GM12878 (cell line): ENCODE measurements at regions not wholly inside any gene's neighbourhood (a gene's known extent, or its start where the extent isn't known, plus 50 kb on each side); places are given as distances from the start of the nearest gene placed in this dataset.

Source experiments
- ATAC-seq: fragments of 200-7000 bp; cut with Tn5 transposase; 3 replicates; pipeline ENCODE4 v1.9.1; 2020; ENCODE audit warnings: mild to moderate bottlenecking, moderate library complexity
- BruUV-seq: library from RNA; stranded (reverse); fragments of 400-500 nt; replicated peaks from 2 replicates; lab custom pipeline; 2021; lab: Mats Ljungman, UMichigan
- CTCF ChIA-PET: fragments of 300-600 bp; sonication (Branson Sonifier 250); formaldehyde crosslinking; extraction: SDS; loops from one replicate; lab custom pipeline; 2021; ENCODE audit warnings: inconsistent platforms; lab: Yijun Ruan, JAX
- POLR2A ChIA-PET: fragments of 350-600 bp; formaldehyde crosslinking; extraction: SDS; loops from one replicate; lab custom pipeline; 2021; ENCODE audit warnings: inconsistent platforms; lab: Charles Lee
- RAD21 ChIA-PET: fragments of 300-600 bp; sonication (Branson Sonifier 250); formaldehyde crosslinking; loops from one replicate; lab custom pipeline; 2023; ENCODE audit warnings: antibody characterized with exemption; ENCODE audit not compliant: unreplicated experiment; lab: Charles Lee
- SMC1A ChIA-PET: fragments of 300-600 bp; sonication (Branson Sonifier 250); formaldehyde crosslinking; loops from one replicate; lab custom pipeline; 2023; ENCODE audit not compliant: unreplicated experiment, uncharacterized antibody; lab: Charles Lee
- DNase-seq: peaks from one replicate; pipeline ENCODE4 v3.0.0-alpha.2; 2011; ENCODE audit warnings: low read depth, low spot score
- FAIRE-seq: peaks from 3 replicates; lab custom pipeline; 2011; peaks lifted over from hg19 to GRCh38; lab: Jason Lieb, UNC
- H2AFZ ChIP-seq: 2 replicates; pipeline ENCODE4 v1.6.0; 2011; ENCODE audit warnings: low read depth, low read length, control low read depth; ENCODE audit not compliant: control insufficient read depth
- H3K27ac ChIP-seq: 2 replicates; pipeline ENCODE4 v1.5.1; 2011; ENCODE audit warnings: control low read depth; ENCODE audit not compliant: control insufficient read depth, insufficient read depth
- H3K27me3 ChIP-seq, 2 experiments: replicated peaks in 1 of 2; 2 replicates each; pipeline versions ENCODE4 v1.6.0 to v1.6.1; 2011; ENCODE audit warnings: low read length in 1 of 2; ENCODE audit not compliant: control insufficient read depth in 2 of 2, insufficient read depth in 2 of 2
- H3K36me3 ChIP-seq, 2 experiments: 2 replicates each; pipeline ENCODE4 v1.5.1; 2011; ENCODE audit warnings: low read length in 1 of 2; ENCODE audit not compliant: control insufficient read depth in 2 of 2, insufficient read depth in 2 of 2
- H3K4me1 ChIP-seq: 2 replicates; pipeline ENCODE4 v1.6.1; 2011; ENCODE audit warnings: mild to moderate bottlenecking, low read length, moderate library complexity, mixed read lengths; ENCODE audit not compliant: control insufficient read depth, insufficient read depth
- H3K4me2 ChIP-seq: 2 replicates; pipeline ENCODE4 v1.6.0; 2011; ENCODE audit warnings: control low read depth; ENCODE audit not compliant: control insufficient read depth, insufficient read depth
- H3K4me3 ChIP-seq: fragments of 200-600 bp; sonication (generic); 2 replicates; pipeline ENCODE4 v1.5.1; 2016
- H3K79me2 ChIP-seq: 2 replicates; pipeline ENCODE4 v1.6.0; 2011; ENCODE audit warnings: low read length; ENCODE audit not compliant: control insufficient read depth, insufficient read depth
- H3K9ac ChIP-seq: 2 replicates; pipeline ENCODE4 v1.8.0; 2011; ENCODE audit warnings: low read length, control low read depth, mixed read lengths; ENCODE audit not compliant: control insufficient read depth, insufficient read depth
- H3K9me3 ChIP-seq: replicated peaks from 3 replicates; pipeline ENCODE4 v1.5.1; 2011; ENCODE audit warnings: mild to moderate bottlenecking, low read length; ENCODE audit not compliant: control insufficient read depth, insufficient read depth
- H4K20me1 ChIP-seq: 2 replicates; pipeline ENCODE4 v1.6.0; 2011; ENCODE audit not compliant: control insufficient read depth, insufficient read depth
- CREM ChIP-seq: IDR thresholded peaks from 2 replicates; pipeline ENCODE4 v1.6.1; 2014; ENCODE audit warnings: antibody characterized with exemption, low read depth
- GATAD2B ChIP-seq: fragments of 450-650 bp; conservative IDR thresholded peaks from 2 replicates; pipeline ENCODE4 v1.6.1; 2017; ENCODE audit warnings: low read depth, mild to moderate bottlenecking, moderate library complexity
- NFYA ChIP-seq: IDR thresholded peaks from 2 replicates; pipeline ENCODE4 v1.6.1; 2011; ENCODE audit warnings: low read depth, mild to moderate bottlenecking, low read length, improper control_type of control experiment, borderline replicate concordance
- NFYB ChIP-seq: IDR thresholded peaks from 2 replicates; pipeline ENCODE4 v1.6.1; 2011; ENCODE audit warnings: low read depth, mild to moderate bottlenecking, low read length, improper control_type of control experiment, moderate library complexity; ENCODE audit not compliant: insufficient read depth
- SUZ12 ChIP-seq: fragments of 200-600 bp; sonication (generic); IDR thresholded peaks from one replicate; pipeline ENCODE4 v1.6.1; 2018; ENCODE audit warnings: antibody characterized with exemption, mild to moderate bottlenecking; ENCODE audit not compliant: unreplicated experiment
- ZBTB33 ChIP-seq: fragments of 450-650 bp; IDR thresholded peaks from 2 replicates; pipeline ENCODE4 v1.6.1; 2017; ENCODE audit warnings: mild to moderate bottlenecking
- WGBS: methylation state at CpG from one replicate; pipeline ENCODE4 v1.1.6; 2016; ENCODE audit warnings: low lambda C conversion rate; ENCODE audit not compliant: insufficient replicate concordance, insufficient coverage; ENCODE audit errors: missing lambda C conversion rate; 5-methylcytosine and 5-hydroxymethylcytosine counted together
- in situ Hi-C: fragments of 300-500 bp; cut with MboI; formaldehyde crosslinking; loops from 9 replicates; pipeline ENCODE4 v1.14.3; 2018; ENCODE audit warnings: mixed read lengths
- intact Hi-C: fragments of 100-400 bp; cut with micrococcal nuclease; formaldehyde crosslinking; loops from one replicate; pipeline ENCODE4 v1.14.2; 2022; ENCODE audit not compliant: unreplicated experiment
- TF ChIP-seq, protein P1 (sequence below): fragments of 450-650 bp; formaldehyde crosslinking; IDR thresholded peaks from 2 replicates; pipeline ENCODE4 v1.5.0; 2022; ENCODE audit warnings: mild to moderate bottlenecking, missing genetic modification characterization

DNA sequence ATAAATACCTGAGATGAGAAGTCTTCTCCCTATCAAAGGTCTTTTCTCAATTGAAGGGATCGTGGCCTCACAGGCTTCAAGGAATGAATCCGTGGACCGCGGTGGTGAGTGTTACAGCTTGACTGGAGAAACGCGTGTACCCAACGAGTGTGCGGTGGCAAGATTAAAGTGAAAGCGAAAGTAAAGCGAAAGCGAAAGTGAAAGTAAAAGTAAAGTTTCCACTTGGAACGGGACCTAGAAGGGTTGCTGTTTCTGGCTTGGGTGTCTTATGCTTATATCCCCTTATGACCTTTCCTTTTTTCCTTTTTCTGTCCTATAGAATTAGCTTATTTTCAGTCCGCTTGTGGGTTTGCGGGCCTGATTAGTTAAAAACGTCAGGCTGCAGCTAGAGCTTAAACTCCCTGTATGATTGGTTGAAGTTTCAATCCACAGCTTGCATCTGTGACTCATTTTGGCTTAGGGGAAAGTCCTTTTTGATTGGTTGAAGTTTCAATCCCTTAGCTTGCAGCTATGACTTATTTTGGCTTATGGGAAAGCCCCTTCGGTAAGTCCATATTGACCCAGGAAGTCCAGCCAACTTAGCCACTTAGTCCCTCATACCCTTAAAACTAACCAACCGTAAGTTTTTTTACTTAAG, 924.3 kb upstream of the CDH10 start:
- Histone ChIP-seq H4K20me1 (no peaks in the 10 kb centered on the region), H3K4me3 (no peak overlapping the region), H3K9me3 (no peaks in the 10 kb centered on the region; the same call in 1 of the 3 replicates), H3K27ac (no peak overlapping the region), H3K36me3 (no peaks in the 10 kb centered on the region), H3K9ac (no peak overlapping the region), H3K4me1 (no peaks in the 10 kb centered on the region), H3K4me2 (no peak overlapping the region), H2AFZ (no peak overlapping the region), H3K27me3 (no peaks in the 10 kb centered on the region), H3K79me2 (no peaks in the 10 kb centered on the region)
- no TSS peak for BruUV-seq
- in situ Hi-C loops (no loop called here), intact Hi-C loops (no loop called here)
- no peak for ATAC-seq
- no peak for FAIRE-seq
- CTCF ChIA-PET, result interaction anchor here (1.0 to 1.9 kb wide), 2 partner anchors 9 to 24 kb away, joined by 4 read pairs; no protein-coding TSS in a partner anchor
- SMC1A ChIA-PET, result no interaction called here
- WGBS, result 78% methylated on average over 17 of the region's 17 CpGs
- RAD21 ChIA-PET, result no interaction called here
- no peak for DNase-seq
- POLR2A ChIA-PET, result no interaction called here
- TF ChIP-seq GATAD2B, result no peak
- TF ChIP-seq CREM, result no peak
- TF ChIP-seq SUZ12, result no peak
- no peak for TF ChIP-seq NFYA
- TF ChIP-seq ZBTB33, result peak; percentile 76; the same call in 1 of the 2 replicates
- TF ChIP-seq NFYB, result no peak
- TF ChIP-seq, protein P1, sequence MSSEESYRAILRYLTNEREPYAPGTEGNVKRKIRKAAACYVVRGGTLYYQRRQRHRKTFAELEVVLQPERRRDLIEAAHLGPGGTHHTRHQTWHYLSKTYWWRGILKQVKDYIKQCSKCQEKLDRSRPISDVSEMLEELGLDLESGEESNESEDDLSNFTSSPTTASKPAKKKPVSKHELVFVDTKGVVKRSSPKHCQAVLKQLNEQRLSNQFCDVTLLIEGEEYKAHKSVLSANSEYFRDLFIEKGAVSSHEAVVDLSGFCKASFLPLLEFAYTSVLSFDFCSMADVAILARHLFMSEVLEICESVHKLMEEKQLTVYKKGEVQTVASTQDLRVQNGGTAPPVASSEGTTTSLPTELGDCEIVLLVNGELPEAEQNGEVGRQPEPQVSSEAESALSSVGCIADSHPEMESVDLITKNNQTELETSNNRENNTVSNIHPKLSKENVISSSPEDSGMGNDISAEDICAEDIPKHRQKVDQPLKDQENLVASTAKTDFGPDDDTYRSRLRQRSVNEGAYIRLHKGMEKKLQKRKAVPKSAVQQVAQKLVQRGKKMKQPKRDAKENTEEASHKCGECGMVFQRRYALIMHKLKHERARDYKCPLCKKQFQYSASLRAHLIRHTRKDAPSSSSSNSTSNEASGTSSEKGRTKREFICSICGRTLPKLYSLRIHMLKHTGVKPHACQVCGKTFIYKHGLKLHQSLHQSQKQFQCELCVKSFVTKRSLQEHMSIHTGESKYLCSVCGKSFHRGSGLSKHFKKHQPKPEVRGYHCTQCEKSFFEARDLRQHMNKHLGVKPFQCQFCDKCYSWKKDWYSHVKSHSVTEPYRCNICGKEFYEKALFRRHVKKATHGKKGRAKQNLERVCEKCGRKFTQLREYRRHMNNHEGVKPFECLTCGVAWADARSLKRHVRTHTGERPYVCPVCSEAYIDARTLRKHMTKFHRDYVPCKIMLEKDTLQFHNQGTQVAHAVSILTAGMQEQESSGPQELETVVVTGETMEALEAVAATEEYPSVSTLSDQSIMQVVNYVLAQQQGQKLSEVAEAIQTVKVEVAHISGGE, result no peak
